ENCODE measurements at regions not wholly inside any gene's neighbourhood (a gene's known extent, or its start where the extent isn't known, plus 50 kb on each side); places are given as distances from the start of the nearest gene placed in this dataset.

GRCh38 chr1:99198393-99198792 is 65.9 kb upstream of the PLPPR4 start:
- Histone ChIP-seq H4K5ac (ENCODE audit: insufficient read length, low read depth, low read length) (no peak overlapping the region), H3K79me2 (ENCODE audit: control insufficient read depth in 1 of 2, insufficient read depth in 2 of 2, low read length in 2 of 2) (no peaks in the 10 kb centered on the region), H2BK20ac (ENCODE audit: low read length) (no peak overlapping the region), H2BK5ac (ENCODE audit: low read depth, low read length) (no peak overlapping the region), H4K91ac (replicated peaks; ENCODE audit: insufficient read length, low read length) (no peak overlapping the region), H3K4me2 (ENCODE audit: insufficient read depth in 1 of 2, low read depth in 2 of 2, low read length in 2 of 2) (no peak overlapping the region), H3K79me1 (ENCODE audit: low read depth, low read length) (no peaks in the 10 kb centered on the region), H3K9ac (replicated peaks in 1 of 4; ENCODE audit: extremely low read depth in 1 of 4, low read depth in 3 of 4, low read length in 3 of 4) (no peak overlapping the region), H2AFZ (ENCODE audit: low read length) (no peak overlapping the region), H3K4me1 (replicated peaks in 1 of 4; ENCODE audit: control insufficient read depth in 3 of 4, insufficient read depth in 4 of 4, low read length in 3 of 4) (no peaks in the 10 kb centered on the region), H3K14ac (ENCODE audit: insufficient read length) (no peak overlapping the region), H3K23me2 (ENCODE audit: low read depth, low read length) (no peaks in the 10 kb centered on the region), H3K4me3 (ENCODE audit: extremely low read depth in 1 of 4, insufficient read depth in 2 of 4, low read depth in 3 of 4, low read length in 4 of 4) (no peak overlapping the region), H3K23ac (ENCODE audit: insufficient read length) (no peak overlapping the region), H3K27ac (ENCODE audit: low read depth, low read length) (no peak overlapping the region), H3K9me3 (ENCODE audit: insufficient read depth in 2 of 2, low read depth in 1 of 2, low read length in 1 of 2) (no peaks in the 10 kb centered on the region), H3K4ac (replicated peaks; ENCODE audit: insufficient read length, low read depth, low read length) (no peak overlapping the region), H4K20me1 (replicated peaks in 1 of 2; ENCODE audit: control insufficient read depth in 1 of 2, insufficient read depth in 2 of 2, low read length in 2 of 2) (no peaks in the 10 kb centered on the region), H3K56ac (replicated peaks; ENCODE audit: insufficient read length, low read depth, low read length) (no peak overlapping the region), H2BK12ac (ENCODE audit: low read depth, low read length) (no peak overlapping the region), H2BK15ac (ENCODE audit: low read length) (no peak overlapping the region), H3K27me3 (replicated peaks in 1 of 4; ENCODE audit: control insufficient read depth in 3 of 4, extremely low read depth in 1 of 4, insufficient read depth in 3 of 4, low read length in 3 of 4) (no peaks in the 10 kb centered on the region), H3K36me3 (ENCODE audit: control insufficient read depth in 2 of 4, insufficient read depth in 4 of 4, low read length in 3 of 4) (no peaks in the 10 kb centered on the region), H2AK5ac (ENCODE audit: low read depth, low read length) (no peak overlapping the region), H4K8ac (ENCODE audit: extremely low read depth, insufficient read depth, low read length) (no peak overlapping the region), H2BK120ac (replicated peaks; ENCODE audit: low read depth, low read length) (no peak overlapping the region), H3K18ac (ENCODE audit: extremely low read depth, low read length) (no peak overlapping the region)
- FAIRE-seq (no peak), DNase-seq (ENCODE audit: low read depth in 1 of 2, low spot score in 2 of 2) (no peak)
- 100% methylated on average over 1 of the region's 1 CpG; no CpG with 5 or more reads in 1 of the 2 experiments for WGBS, 2 experiments (ENCODE audit: extremely low coverage in 1 of 2, insufficient coverage in 1 of 2, insufficient read length in 1 of 2, insufficient replicate concordance in 2 of 2, low coverage in 1 of 2, low lambda C conversion rate in 2 of 2, missing lambda C conversion rate in 1 of 2)
- ChIA-PET POLR2A (ENCODE audit: partially characterized antibody) (no interaction called here), CTCF (ENCODE audit: partially characterized antibody) (interaction anchor here (0.6 to 1.7 kb wide), 5 partner anchors 10 to 287 kb away, joined by 3 to 4 read pairs (median 4); no protein-coding TSS in a partner anchor)
- no peak for TF ChIP-seq CBX8 (IDR thresholded peaks at IDR 0.05; ENCODE audit: borderline replicate concordance, low read depth, low read length)
- no peak for TF ChIP-seq CTCF (IDR thresholded peaks at IDR 0.05; ENCODE audit: control extremely low read depth in 1 of 3, insufficient read depth in 1 of 3, low read depth in 1 of 3, low read length in 3 of 3)
- TF ChIP-seq TBP (IDR thresholded peaks at IDR 0.05; ENCODE audit: low read depth, low read length), result no peak
